SK-N-SH (cell line): ENCODE measurements at regions not wholly inside any gene's neighbourhood (a gene's known extent, or its start where the extent isn't known, plus 50 kb on each side); places are given as distances from the start of the nearest gene placed in this dataset.

ENCODE experiments used
- CTCF ChIA-PET: fragments of 300-600, 350-600 bp; formaldehyde crosslinking; extraction: SDS; loops from one replicate; lab custom pipeline; 2021; lab: Yijun Ruan, JAX
- POLR2A ChIA-PET: fragments of 350-600 bp; sonication (Branson Sonifier 250); formaldehyde crosslinking; extraction: SDS; loops from one replicate; lab custom pipeline; 2020; ENCODE audit warnings: antibody characterized with exemption, inconsistent platforms; lab: Yijun Ruan, JAX
- DNase-seq: peaks from one replicate; pipeline ENCODE4 v3.0.0; 2012
- H2AFZ ChIP-seq: fragments of 200-600 bp; sonication (generic); 2 replicates; pipeline ENCODE4 v1.8.1; 2016; ENCODE audit warnings: antibody characterized with exemption, mild to moderate bottlenecking, low read depth
- H3F3A ChIP-seq: fragments of 200-600 bp; sonication (generic); replicated peaks from 2 replicates; pipeline ENCODE3; 2016; ENCODE audit warnings: antibody characterized with exemption, mild to moderate bottlenecking; ENCODE audit not compliant: insufficient read depth
- H3K27ac ChIP-seq, 2 experiments: fragments of 200-500 bp in 1 of 2; fragments of 200-600 bp in 1 of 2; sonication (Bioruptor generic) in 1 of 2; sonication (generic), shearing (Covaris generic) in 1 of 2; 2 replicates each; pipeline versions ENCODE4 v1.5.1 to v1.6.1; 2014 to 2016; ENCODE audit warnings: low read depth in 2 of 2, inconsistent platforms in 1 of 2, low read length in 1 of 2, mild to moderate bottlenecking in 1 of 2, mixed read lengths in 1 of 2
- H3K27me3 ChIP-seq: fragments of 200-600 bp; sonication (generic), shearing (Covaris generic); 2 replicates; pipeline ENCODE4 v1.6.1; 2016; ENCODE audit warnings: mixed run types; ENCODE audit not compliant: insufficient read depth
- H3K36me3 ChIP-seq, 2 experiments: fragments of 200-500 bp in 1 of 2; fragments of 200-600 bp in 1 of 2; sonication (Bioruptor generic) in 1 of 2; sonication (generic) in 1 of 2; replicated peaks in 1 of 2; 2 replicates each; pipeline versions ENCODE3 to v1.5.1; 2014 to 2016; ENCODE audit warnings: low read length in 1 of 2, mild to moderate bottlenecking in 1 of 2; ENCODE audit not compliant: insufficient read depth in 2 of 2, control insufficient read depth in 1 of 2
- H3K4me1 ChIP-seq, 2 experiments: fragments of 200-500 bp in 1 of 2; fragments of 200-600 bp in 1 of 2; sonication (Bioruptor generic) in 1 of 2; sonication (generic), shearing (Covaris generic) in 1 of 2; 2 replicates each; pipeline versions ENCODE4 v1.5.1 to v1.6.1; 2014 to 2016; ENCODE audit warnings: low read depth in 1 of 2, low read length in 1 of 2, mixed run types in 1 of 2; ENCODE audit not compliant: insufficient read depth in 2 of 2, control insufficient read depth in 1 of 2
- H3K4me2 ChIP-seq: fragments of 200-600 bp; sonication (generic), shearing (Covaris generic); 2 replicates; pipeline ENCODE4 v1.6.1; 2017; ENCODE audit warnings: mixed run types
- H3K4me3 ChIP-seq, 2 experiments: fragments of 200-500 bp in 1 of 2; fragments of 200-600 bp in 1 of 2; sonication (Bioruptor generic) in 1 of 2; sonication (generic), shearing (Covaris generic) in 1 of 2; 2 replicates each; pipeline versions ENCODE4 v1.5.1 to v1.8.1; 2014 to 2016; ENCODE audit warnings: low read depth in 2 of 2, inconsistent platforms in 1 of 2, low read length in 1 of 2, mild to moderate bottlenecking in 1 of 2, mixed read lengths in 1 of 2, moderate library complexity in 1 of 2
- H3K79me2 ChIP-seq: fragments of 200-600 bp; sonication (generic); 2 replicates; pipeline ENCODE4 v1.8.1; 2017; ENCODE audit warnings: mild to moderate bottlenecking; ENCODE audit not compliant: insufficient read depth
- H3K9ac ChIP-seq: fragments of 200-600 bp; sonication (generic); 2 replicates; pipeline ENCODE4 v1.6.1; 2017; ENCODE audit warnings: mixed run types
- H3K9me2 ChIP-seq: fragments of 200-600 bp; sonication (generic); 2 replicates; pipeline ENCODE4 v1.6.1; 2017; ENCODE audit warnings: mixed run types
- H3K9me3 ChIP-seq: fragments of 200-600 bp; sonication (generic); 2 replicates; pipeline ENCODE4 v1.6.1; 2017; ENCODE audit warnings: mixed run types, mild to moderate bottlenecking, moderate library complexity
- H4K20me1 ChIP-seq: fragments of 200-600 bp; sonication (generic); 2 replicates; pipeline ENCODE4 v1.6.1; 2017; ENCODE audit warnings: mild to moderate bottlenecking, mixed run types; ENCODE audit not compliant: insufficient read depth
- FOSL2 ChIP-seq: IDR thresholded peaks from 2 replicates; pipeline ENCODE4 v1.4.0; 2012; ENCODE audit warnings: low read depth, mild to moderate bottlenecking, moderate library complexity, borderline replicate concordance
- GATA2 ChIP-seq: sonication (generic); formaldehyde crosslinking; IDR thresholded peaks from 2 replicates; pipeline ENCODE4 v1.5.0; 2020; ENCODE audit warnings: mild to moderate bottlenecking, missing genetic modification reagents
- JUND ChIP-seq: IDR thresholded peaks from 2 replicates; pipeline ENCODE4 v1.4.0; 2012
- MEF2A ChIP-seq: IDR thresholded peaks from 2 replicates; pipeline ENCODE4 v1.4.0; 2012; ENCODE audit warnings: low read depth, borderline replicate concordance
- POLR2AphosphoS5 ChIP-seq: IDR thresholded peaks from 2 replicates; pipeline ENCODE4 v1.6.1; 2012; ENCODE audit warnings: low read depth, low read length
- RAD21 ChIP-seq: IDR thresholded peaks from 2 replicates; pipeline ENCODE4 v1.6.1; 2012; ENCODE audit warnings: mild to moderate bottlenecking, low read length
- RCOR1 ChIP-seq: fragments of 150-350 bp; IDR thresholded peaks from 2 replicates; pipeline ENCODE4 v1.6.1; 2017; ENCODE audit warnings: antibody characterized with exemption, low read length
- RXRA ChIP-seq: IDR thresholded peaks from 2 replicates; pipeline ENCODE4 v1.4.0; 2012; ENCODE audit warnings: low read depth, mild to moderate bottlenecking, borderline replicate concordance
- SMC3 ChIP-seq: IDR thresholded peaks from 2 replicates; pipeline ENCODE4 v1.6.1; 2012; ENCODE audit warnings: low read depth, low read length, improper control_type of control experiment
- whole genome bisulfite sequencing: methylation state at CpG from one replicate; pipeline ENCODE4 v1.1.6; 2017; ENCODE audit warnings: low lambda C conversion rate; 5-methylcytosine and 5-hydroxymethylcytosine counted together
- TF ChIP-seq, protein P1 (sequence below): IDR thresholded peaks from 2 replicates; pipeline ENCODE4 v1.4.0; 2012; ENCODE audit warnings: low read depth
- TF ChIP-seq, protein P2 (sequence below): fragments of 150-350 bp; IDR thresholded peaks from 2 replicates; pipeline ENCODE4 v1.6.1; 2017; ENCODE audit warnings: antibody characterized with exemption, low read length, low read depth, borderline replicate concordance
- TF ChIP-seq, protein P3 (sequence below): fragments of 200-600 bp; sonication (generic); IDR thresholded peaks from 2 replicates; pipeline ENCODE4 v1.6.1; 2017; ENCODE audit warnings: antibody characterized with exemption, mild to moderate bottlenecking, moderate library complexity
- TF ChIP-seq, protein P4 (sequence below): fragments of 150-350 bp; IDR thresholded peaks from 2 replicates; pipeline ENCODE4 v1.6.1; 2016; ENCODE audit warnings: mild to moderate bottlenecking, low read depth, low read length

DNA sequence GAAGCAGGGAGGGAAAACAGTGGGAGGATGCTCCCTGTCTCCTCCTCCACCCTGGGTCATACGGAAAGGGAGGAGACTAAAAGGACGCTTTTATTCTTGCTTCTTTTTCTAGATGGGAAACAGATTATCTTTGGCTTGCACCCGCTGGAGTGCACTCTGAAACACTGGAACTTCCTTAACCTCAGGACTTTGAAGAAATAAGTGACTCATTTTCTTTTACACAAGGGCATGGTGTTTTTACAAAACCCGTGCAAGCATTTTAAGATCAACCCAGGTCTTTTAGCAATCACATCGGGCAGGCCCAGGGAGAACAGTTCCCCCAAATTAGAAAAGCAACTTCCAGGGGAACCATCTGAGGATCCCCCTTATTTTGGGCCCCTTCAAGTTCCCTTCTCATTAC lies 80.9 kb upstream of the TSPAN11 start (continued):
- TF ChIP-seq GATA2 (CRISPR knock-in tag) = no peak
- TF ChIP-seq MEF2A = no peak
- TF ChIP-seq RXRA = no peak
- TF ChIP-seq, protein P1, sequence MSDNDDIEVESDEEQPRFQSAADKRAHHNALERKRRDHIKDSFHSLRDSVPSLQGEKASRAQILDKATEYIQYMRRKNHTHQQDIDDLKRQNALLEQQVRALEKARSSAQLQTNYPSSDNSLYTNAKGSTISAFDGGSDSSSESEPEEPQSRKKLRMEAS = no peak
- no peak for TF ChIP-seq RCOR1
- TF ChIP-seq SMC3 = no peak
- TF ChIP-seq, all 33 proteins: peak for 0

DNA sequence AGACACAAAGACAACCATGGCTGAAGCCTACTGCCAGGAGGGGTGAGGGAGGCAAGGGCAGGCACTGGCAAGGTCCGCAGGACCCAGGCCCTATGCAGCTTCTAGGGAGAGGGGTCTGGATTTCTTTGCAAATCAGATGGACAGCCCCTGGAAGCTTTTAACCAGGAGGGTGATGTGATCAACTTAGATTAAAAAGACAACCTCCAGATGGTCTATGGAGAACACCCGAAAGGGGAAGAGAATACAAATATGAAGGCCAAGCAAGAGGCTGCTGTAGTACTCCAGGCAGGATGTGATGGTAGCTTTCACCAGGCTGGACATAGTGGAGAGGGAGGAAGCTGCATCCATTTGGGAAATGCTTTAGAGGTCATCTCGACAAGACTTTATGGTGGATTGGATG lies 83.3 kb upstream of the TSPAN11 start:
- WGBS = 89% methylated on average over 3 of the region's 3 CpGs
- POLR2A ChIA-PET = no interaction called here
- Histone ChIP-seq H3K27ac (no peak overlapping the region), H3K4me3 (no peak overlapping the region), H3K4me2 (no peak overlapping the region), H3K79me2 (no peaks in the 10 kb centered on the region), H3K9ac (no peak overlapping the region), H3K9me2 (no peaks in the 10 kb centered on the region), H3K36me3 (no peaks in the 10 kb centered on the region), H3F3A (no peaks in the 10 kb centered on the region), H3K9me3 (no peaks in the 10 kb centered on the region), H4K20me1 (no peaks in the 10 kb centered on the region), H2AFZ (no peak overlapping the region), H3K4me1 (no peaks in the 10 kb centered on the region), H3K27me3 (no peaks in the 10 kb centered on the region; the same call in 1 of the 2 replicates)
- no peak for DNase-seq
- CTCF ChIA-PET = interaction anchor here (0.9 to 16.8 kb wide), 12 partner anchors 12 to 1324 kb away, joined by 3 to 442 read pairs (median 4); partner anchors contain the start of gene CAPRIN2
- TF ChIP-seq RAD21 = no peak
- TF ChIP-seq, protein P2, sequence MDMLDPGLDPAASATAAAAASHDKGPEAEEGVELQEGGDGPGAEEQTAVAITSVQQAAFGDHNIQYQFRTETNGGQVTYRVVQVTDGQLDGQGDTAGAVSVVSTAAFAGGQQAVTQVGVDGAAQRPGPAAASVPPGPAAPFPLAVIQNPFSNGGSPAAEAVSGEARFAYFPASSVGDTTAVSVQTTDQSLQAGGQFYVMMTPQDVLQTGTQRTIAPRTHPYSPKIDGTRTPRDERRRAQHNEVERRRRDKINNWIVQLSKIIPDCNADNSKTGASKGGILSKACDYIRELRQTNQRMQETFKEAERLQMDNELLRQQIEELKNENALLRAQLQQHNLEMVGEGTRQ = no peak
- TF ChIP-seq GATA2 (CRISPR knock-in tag) = no peak
- TF ChIP-seq, protein P3, sequence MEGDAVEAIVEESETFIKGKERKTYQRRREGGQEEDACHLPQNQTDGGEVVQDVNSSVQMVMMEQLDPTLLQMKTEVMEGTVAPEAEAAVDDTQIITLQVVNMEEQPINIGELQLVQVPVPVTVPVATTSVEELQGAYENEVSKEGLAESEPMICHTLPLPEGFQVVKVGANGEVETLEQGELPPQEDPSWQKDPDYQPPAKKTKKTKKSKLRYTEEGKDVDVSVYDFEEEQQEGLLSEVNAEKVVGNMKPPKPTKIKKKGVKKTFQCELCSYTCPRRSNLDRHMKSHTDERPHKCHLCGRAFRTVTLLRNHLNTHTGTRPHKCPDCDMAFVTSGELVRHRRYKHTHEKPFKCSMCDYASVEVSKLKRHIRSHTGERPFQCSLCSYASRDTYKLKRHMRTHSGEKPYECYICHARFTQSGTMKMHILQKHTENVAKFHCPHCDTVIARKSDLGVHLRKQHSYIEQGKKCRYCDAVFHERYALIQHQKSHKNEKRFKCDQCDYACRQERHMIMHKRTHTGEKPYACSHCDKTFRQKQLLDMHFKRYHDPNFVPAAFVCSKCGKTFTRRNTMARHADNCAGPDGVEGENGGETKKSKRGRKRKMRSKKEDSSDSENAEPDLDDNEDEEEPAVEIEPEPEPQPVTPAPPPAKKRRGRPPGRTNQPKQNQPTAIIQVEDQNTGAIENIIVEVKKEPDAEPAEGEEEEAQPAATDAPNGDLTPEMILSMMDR = no peak
- TF ChIP-seq, protein P4, sequence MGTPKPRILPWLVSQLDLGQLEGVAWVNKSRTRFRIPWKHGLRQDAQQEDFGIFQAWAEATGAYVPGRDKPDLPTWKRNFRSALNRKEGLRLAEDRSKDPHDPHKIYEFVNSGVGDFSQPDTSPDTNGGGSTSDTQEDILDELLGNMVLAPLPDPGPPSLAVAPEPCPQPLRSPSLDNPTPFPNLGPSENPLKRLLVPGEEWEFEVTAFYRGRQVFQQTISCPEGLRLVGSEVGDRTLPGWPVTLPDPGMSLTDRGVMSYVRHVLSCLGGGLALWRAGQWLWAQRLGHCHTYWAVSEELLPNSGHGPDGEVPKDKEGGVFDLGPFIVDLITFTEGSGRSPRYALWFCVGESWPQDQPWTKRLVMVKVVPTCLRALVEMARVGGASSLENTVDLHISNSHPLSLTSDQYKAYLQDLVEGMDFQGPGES = no peak
- no peak for TF ChIP-seq SMC3
- no peak for TF ChIP-seq POLR2AphosphoS5
- TF ChIP-seq MEF2A = no peak
- TF ChIP-seq JUND = no peak
- no peak for TF ChIP-seq FOSL2
